GM18907 (cell line): ENCODE measurements at regions not wholly inside any gene's neighbourhood (a gene's known extent, or its start where the extent isn't known, plus 50 kb on each side); places are given as distances from the start of the nearest gene placed in this dataset.

Experiments
- ATAC-seq: cut with Tn5 transposase; IDR thresholded peaks from one replicate; pipeline ENCODE4 v1.9.1; 2021; ENCODE audit warnings: mild to moderate bottlenecking, moderate library complexity; ENCODE audit not compliant: unreplicated experiment

DNA sequence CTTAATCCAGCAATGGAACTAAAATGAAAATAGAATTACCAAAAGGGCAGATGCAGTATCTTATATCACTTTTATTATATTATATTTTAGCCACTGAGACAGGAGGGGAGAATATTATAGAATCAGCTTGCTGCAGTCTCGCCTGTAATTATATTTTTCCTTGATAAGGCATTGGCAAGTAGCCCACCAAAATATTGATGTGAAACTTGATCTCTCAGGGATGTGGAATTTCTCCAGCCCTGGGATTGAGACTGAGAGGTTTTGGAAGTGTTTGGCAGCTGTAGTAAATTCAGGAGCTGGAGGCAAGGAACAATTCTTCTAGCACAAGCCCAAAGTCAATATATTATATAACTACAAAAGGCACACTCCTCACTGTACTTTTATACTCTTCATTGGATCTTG lies 142.1 kb upstream of the ADAMTSL1 start:
- no peak for ATAC-seq

DNA sequence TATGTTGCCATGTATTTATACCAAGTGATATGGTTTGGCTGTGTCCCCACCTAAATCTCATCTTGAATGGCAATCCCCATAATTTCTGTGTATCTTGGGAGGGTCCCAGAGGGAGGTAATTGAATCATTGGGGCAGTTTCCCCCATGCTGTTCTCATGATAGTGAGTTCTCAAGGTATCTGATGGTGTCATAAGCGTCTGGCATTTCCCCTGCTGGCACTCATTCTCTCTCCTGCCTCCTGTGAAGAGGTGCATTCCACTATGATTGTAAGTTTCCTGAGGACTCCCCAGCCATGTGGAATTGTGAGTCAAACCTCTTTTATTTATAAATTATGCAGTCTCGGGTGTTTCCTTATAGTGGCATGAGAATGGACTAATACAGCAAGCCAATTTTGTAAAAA lies 140.8 kb upstream of the ADAMTSL1 start:
- no peak for ATAC-seq

DNA sequence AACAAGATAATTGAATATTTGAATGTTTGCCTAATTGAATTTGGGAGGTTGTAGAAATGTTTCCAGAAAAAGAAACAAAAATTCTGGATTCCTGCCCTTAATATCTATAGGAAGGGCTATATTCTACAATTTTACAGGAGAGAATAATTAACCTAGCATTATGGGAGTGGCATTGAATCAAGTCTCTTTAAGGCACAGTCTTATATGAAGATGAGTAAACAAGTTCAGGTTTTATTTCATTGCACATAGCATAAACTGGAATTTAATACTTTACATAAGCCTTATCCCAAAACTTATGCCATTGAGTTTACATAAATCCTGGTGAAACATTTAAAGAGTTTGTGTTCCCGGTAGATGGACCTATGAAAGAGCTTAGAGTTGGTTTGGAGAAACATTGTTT lies 138.1 kb upstream of the ADAMTSL1 start:
- ATAC-seq = no peak

DNA sequence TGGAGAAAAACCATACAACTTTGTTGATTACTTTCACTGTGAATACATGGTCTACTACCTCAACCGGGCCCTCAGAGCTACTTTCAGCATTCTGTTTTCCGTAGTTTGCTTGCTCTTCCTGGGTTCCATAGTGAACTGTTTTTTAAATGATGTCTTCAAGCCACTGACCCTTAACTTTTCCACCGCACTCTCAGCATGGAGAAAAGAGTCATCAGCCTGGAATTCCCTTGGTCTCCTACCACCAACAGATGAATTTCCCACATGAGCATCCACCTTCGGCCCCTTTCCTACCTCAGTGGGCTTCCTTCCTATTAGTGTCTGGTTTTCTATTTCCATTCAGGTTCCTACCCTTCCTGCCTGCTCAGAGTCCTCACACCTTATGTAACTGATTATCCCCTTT lies 135.9 kb upstream of the ADAMTSL1 start:
- ATAC-seq = no peak

DNA sequence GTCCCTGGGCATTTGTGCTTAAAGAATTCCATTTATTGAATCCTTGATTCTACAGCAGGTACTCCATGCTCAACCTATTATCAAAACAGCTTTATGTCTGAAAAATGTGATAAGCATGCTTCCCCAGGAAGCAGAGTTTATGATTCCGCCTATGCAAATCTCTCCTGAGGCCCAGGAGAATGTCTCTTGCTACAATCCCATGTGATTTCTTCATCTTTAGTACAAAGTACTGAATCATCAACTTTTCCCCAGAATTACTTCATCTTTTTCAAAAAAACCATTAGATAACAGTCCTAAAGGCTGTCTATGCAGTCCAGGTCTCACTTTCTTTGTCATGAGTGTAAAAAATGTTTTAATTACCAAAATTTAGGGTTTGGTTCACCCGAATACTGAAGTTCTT lies 130.2 kb upstream of the ADAMTSL1 start:
- no peak for ATAC-seq

DNA sequence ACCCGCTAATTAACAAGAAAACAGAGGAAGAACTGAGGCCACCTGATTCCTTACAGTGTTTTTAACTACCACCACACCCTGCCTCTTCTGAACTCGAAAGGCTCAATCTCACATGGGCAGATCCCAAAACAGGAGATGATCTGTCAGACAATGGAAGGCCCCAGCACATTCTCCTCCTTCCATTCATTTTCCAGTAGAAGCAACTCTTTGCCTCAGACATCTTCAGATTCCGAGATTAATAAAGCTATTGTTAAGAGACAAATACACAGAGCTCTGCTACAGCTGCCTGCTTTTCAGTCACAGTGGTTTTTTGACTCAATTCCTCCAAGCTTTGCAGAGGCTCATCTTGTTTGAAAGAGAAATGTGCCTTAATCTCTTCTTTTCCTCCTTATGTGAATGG lies 127.2 kb upstream of the ADAMTSL1 start:
- ATAC-seq = no peak

DNA sequence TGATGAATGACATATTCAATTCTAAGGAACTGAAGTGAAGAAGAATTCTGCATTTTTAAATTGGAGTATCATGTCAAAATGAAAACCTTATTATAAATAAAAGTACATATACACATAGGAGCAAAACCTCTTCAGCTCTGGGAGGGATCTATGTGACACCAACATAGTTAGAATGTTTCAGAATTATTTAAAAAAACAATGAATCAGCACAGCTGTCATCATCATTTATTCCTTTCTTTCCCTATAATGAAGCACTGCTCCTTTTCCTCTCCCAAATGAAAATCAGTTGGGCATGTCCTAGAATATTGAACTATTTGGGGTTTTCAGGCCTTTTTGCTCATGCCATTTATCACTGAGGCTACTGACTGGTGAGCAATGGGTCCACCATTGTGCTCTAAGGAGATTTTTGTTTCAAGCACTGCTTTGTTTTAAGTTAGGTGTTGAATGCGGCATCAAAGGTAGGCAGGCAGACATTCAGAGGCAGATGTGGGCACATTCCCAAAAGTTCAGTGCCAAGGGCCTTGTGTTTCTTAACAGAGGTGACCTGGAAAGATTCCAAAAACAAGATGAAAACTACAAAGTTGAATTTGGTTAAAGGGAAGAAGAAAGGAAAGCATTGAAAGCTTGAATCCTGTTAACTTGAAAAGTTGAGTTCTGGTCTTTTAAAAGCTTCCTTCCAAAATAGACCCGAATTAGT lies 126.4 kb upstream of the ADAMTSL1 start:
- no peak for ATAC-seq

DNA sequence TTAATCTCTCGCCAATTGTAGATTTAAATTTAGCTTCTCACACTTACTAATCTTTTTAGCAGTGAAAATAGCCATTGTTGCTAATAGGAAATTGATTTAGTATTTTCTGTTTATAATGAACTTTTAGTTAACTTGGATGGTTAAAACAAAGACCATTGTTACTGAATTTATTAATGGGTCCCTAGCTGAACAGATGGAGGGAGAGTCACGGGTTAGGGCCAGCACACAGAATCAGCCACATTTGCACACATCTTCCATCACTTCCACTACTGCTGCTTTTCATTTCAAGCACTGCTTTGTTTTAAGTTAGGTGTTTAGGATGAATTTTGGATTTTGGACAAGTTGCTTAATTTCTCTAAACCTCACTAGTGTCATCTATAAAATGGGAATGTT lies 125.9 kb upstream of the ADAMTSL1 start:
- no peak for ATAC-seq

DNA sequence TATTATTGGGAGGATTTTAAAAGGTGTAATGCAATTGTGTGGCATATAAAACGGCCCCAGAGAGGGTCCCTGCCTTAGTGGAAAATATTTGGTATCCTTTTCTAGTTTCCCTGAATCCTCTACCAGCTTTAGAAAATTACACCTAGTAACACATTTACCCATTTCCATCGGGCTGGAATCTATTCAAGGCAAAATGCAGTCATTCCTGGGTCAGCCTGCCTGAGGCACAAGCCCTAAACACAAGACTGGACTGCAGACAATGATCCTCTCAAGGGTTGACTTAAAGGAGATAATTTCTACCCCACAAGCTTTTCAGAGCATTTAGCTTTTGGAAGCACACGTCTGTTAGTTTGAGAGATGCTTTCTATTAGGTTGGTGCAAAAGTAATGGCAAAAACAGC lies 124.4 kb upstream of the ADAMTSL1 start:
- no peak for ATAC-seq

DNA sequence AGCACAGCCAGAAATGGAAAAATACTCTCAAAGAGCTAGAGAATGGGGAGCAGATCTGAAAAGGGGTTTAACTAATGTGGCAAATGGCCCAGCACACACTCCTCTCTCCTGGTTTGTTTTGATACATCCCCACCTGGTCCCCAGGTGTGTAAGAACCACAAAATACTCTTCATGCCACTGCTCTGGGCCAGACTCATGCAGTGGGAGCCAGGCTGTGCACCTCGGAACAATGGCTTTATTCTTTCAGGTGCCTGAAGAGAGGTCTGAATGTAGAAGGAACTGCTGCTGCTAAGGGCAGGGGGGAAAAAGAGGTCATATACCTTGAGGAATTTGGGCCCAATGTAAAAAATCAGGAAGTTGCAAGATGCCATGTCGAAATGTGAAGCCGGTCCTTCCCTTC lies 123.9 kb upstream of the ADAMTSL1 start:
- no peak for ATAC-seq

DNA sequence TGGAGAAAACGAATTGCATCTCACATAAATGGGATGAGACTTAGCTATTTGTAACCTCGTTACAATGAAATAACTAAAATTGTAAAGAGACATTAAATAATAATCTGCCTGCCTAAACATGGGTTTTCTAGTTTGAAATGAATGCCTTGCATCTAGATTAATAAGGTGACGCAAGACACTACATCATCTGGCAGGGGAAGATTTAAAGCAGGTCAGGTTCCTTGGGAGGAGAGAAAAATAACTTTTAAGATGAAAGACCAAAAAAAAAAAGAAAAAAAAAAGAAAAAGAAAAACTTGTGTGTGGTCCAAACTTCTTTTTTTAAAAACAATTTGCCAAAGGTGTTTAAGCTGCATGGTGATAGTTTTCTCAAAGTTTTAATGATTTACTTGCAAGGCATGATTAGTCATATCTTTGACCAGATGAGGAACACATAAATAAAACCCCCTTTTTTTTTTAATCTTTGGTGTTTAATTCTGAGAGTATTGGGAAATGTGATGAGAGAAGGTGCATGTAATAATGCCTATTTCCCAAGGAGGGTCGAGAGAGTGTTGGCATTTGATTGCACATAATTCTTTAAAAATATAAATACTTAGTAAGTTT lies 122.9 kb upstream of the ADAMTSL1 start:
- ATAC-seq = no peak

DNA sequence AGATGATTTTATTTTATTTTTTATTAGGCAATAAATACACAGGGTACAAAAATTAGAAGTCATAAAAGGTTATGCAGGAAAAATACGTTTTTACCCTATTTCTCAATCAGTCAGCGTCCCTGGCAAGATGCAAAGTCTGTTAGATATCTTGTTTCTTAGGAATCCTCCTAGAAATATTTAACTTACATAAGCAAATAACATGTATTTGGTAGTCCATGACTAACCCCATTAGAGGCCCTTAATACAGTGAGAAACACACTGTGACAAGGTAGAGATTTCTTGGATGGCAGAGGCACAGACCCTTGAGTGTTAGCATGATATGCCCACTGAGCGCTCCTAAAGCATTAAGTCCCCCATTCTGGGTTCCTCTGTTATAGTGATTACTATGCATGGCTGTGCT lies 121.2 kb upstream of the ADAMTSL1 start:
- ATAC-seq = no peak

DNA sequence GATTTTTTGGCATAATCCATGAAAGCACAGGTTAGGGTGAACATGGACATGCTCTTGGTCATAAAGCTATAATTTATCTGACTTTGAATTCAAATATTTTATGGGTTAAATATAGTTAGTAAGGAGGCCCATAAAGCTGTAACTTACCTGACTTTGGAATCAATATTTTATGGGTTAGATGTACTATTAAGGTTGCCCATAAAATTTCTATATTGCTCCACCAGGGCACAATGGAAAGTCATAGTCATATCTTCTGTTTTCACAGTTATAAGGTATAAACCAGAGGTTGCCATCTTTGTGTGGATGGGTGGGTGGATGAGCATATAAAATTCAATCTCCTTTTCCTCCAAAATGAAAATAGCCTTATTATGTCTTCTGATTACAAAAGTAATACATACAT lies 120.5 kb upstream of the ADAMTSL1 start:
- no peak for ATAC-seq

DNA sequence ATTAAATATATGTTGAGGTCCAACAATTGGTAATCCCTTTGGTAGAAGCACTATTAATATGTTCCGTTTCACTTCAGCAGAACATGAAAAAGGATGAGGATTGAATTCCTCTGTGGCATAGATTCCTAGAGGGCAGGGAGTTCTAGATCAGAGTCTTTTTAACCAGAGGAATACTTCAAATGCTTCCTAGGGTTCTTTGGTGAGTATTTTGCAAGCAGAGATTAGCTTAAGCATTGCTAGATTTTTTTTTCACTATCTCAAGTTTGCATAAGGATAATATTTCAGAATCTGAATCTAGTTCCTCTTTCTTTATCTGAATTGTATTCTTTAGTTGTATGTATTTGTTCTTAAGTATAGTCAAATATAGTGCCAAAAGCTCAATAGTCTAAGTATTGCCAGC lies 116.6 kb upstream of the ADAMTSL1 start:
- no peak for ATAC-seq

DNA sequence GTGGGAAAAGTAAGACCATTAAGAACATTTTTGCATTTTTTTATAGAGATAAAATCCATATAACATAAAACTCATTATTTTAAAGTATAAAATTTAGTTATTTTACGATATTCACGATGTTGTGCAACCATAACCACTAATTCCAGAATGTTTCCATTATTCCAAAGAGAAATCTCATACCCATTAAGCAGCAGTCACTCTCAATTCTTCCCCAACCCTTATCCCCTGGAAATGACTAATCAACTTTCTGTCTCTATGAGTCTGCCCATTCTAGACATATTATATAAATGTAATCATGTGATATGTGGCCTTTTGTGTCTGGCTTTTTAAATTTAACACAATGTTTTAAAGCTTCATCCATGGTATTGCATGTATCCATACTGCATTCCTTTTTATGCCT lies 115.6 kb upstream of the ADAMTSL1 start:
- ATAC-seq = no peak

DNA sequence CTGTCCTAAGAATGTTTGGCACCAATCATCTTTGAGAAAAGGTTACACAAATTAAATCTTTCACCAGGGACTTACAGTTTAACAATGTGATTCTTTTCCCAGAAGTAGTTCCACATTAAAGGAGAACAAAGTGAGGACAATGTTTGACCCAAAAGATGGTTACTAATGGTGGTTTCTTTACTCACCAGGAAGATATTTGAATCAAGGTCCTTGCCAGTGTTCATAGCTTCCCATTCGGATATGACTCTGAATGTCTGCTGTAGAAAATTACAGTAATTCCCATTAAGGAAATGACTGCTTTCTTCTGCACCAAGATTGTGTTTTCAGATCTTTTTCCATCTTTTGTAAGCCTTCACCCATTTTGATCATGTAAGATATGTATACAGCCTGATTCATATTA lies 114.6 kb upstream of the ADAMTSL1 start:
- no peak for ATAC-seq

DNA sequence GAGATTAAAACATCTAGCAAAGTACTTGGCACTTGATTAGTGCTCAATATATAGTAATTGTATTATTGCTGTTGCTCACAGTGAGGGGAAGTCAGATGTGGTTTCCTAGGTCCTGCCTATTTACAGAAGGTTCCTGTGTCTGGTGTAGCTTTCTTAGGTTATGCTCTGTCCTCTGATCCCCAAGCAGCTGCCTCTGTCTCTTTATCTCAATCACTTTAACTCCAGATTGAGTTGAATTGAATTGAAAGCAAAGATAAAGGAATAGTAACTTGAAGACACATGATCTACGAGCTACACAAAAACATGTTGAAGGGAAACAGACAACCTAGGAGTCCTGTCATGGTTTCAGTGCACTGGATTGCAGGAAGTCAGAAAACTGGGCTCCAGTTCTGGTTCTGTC lies 113.9 kb upstream of the ADAMTSL1 start:
- no peak for ATAC-seq

DNA sequence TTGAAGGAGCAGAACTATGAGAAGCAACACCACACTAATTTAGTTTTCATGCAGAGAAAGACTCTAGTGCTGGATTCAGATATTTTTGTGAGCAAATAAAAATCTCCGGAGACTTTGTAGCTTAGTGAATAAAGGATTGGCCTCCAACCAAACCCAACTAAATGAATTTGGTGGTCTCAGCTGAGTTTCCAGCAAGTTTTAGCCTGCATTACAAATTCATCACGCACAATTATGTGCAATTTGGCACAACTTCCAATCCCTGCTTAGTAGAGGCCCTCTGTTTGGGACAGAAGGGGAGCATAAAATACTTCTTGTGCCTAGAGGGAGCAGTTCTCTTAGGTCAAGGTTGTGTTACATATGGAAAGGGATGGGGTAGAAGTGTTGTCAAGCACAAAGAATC lies 112.3 kb upstream of the ADAMTSL1 start:
- no peak for ATAC-seq

DNA sequence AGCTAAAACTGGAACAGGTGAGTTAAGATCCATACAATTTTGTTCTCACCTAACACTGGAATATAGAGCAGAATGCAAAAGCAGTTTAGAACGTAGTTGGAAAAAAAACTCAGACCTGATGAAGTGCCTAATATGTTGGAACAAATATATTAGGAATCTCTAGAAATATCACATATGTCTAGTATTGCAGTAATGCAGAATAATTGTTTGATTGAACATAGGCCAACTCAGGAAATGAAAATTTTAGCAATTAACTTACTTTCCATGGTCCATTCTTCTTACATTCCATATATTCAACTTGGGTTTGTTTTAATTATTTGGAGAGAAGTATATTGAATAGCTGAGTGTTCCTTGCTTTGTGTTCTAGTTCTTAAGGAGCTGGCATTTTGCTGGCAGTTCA lies 111.8 kb upstream of the ADAMTSL1 start:
- no peak for ATAC-seq

DNA sequence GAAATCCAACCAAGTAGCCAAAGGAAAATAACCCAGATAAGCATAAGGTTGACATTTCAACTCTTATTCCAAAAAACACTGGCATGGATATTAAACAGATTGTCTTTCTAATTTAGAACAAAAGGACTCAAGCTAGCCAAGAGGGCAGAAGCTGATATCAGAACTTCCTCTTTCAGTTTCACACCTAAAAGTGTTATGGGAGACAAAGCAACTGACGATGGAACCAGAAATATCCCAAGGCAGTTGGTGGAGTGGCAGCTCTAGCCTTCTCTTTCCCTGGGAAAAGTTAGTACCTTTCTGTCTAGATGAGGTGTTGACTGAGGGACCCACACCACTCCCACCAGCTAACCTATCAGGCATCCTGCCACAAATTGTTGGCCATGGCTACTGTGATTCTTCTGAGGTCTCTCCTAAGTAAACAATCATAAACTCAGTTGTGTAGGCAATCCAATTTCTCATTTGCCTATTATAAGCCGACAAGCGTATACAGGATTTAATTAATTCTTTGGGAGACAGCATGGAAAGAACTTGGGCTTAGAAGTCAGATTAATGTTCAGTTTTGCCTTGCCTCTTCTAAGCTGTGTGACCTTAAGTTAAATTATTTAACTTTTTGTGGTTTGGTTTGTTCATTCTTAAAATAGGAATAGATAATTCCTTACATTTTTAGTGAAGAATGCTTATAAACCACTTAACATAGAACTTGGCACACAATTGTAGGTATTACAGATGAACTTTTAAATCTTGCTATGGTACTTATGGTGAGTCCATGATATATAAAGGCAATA lies 110.9 kb upstream of the ADAMTSL1 start:
- ATAC-seq = peak; percentile 52

DNA sequence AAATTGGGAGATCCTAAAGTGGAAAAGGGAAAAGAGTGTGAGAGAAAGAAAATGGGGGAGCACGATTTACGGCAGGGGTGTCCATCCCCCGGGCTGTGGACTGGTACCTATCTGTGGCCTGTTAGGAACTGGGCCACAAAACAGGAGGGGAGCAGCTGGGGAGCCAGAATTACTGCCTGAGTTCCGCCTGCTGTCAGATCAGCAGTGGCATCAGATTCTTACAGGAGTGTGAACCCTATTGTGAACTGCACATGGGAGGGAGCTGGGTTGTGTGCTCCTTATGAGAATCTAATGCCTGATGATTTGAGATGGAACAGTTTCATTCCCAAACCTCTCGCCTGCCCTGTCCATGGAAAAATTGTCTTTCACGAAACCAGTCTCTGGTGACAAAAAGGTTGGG lies 108.3 kb upstream of the ADAMTSL1 start:
- no peak for ATAC-seq

DNA sequence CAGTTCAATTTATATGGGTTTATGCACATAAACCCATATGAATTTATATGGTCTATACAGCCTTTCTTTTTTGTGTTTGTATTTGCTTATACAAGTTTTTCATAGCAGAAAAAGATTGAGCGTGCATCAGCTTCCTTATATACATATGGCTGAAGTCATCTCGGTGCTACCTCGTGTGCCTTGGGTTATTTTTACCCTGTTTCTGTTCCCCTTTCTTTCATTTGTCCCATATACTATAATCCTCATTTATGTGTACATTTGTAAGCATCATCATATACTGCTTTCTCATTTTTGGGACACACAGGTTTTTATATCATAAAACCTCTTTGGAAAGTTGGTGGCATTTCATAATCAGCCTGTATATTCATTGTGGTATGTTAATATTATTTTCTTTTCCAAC lies 107.8 kb upstream of the ADAMTSL1 start:
- no peak for ATAC-seq
